ENCODE measurements at regions not wholly inside any gene's neighbourhood (a gene's known extent, or its start where the extent isn't known, plus 50 kb on each side); places are given as distances from the start of the nearest gene placed in this dataset.

DNA sequence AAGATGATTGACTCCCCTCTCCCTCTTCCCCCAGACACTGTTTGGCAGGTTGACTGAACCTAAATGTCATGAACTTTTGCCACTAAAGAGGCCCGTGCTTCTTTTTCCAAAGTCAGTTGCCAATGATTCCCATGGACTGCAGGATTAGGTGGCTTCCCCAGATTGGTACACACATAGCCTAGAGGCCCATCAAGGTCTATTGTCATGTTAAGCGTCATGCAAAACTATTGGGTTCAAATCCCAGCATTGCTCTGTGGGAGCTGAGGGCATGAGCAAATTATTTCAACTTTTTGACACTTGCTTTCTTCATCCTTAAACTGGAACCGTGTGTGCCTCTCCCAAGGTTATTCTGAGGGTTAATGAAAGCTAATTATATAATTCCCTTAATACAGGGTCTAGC lies 430.2 kb upstream of the TBX3 start:
- no peak overlapping the region for H3K27ac ChIP-seq (ENCODE audit: low read depth, low read length)
- no peaks in the 10 kb centered on the region for H3K4me1 ChIP-seq (ENCODE audit: insufficient read depth, low read length)
- Mint-ChIP-seq H3K36me3 (no peaks in the 10 kb centered on the region), H3K9me3 (peaks cover 3 to 15% (median 8%) of the 10 kb centered on the region in 5 donors), H3K4me1 (no peaks in the 10 kb centered on the region), H3K27me3 (no peaks in the 10 kb centered on the region), H3K27ac (no peak overlapping the region), H3K4me3 (no peak overlapping the region)
- no peak for DNase-seq
- ChIA-PET POLR2A (no interaction called here), CTCF (no interaction called here)
- H3K27me3 ChIP-seq (ENCODE audit: insufficient read depth, low read length, poor library complexity, severe bottlenecking), result no peaks in the 10 kb centered on the region
- H3K9me3 ChIP-seq (ENCODE audit: low read length), result no peaks in the 10 kb centered on the region
- no peak overlapping the region for H3K4me3 ChIP-seq (ENCODE audit: low read length)
- H3K36me3 ChIP-seq (ENCODE audit: insufficient read depth, low read length), result no peaks in the 10 kb centered on the region

DNA sequence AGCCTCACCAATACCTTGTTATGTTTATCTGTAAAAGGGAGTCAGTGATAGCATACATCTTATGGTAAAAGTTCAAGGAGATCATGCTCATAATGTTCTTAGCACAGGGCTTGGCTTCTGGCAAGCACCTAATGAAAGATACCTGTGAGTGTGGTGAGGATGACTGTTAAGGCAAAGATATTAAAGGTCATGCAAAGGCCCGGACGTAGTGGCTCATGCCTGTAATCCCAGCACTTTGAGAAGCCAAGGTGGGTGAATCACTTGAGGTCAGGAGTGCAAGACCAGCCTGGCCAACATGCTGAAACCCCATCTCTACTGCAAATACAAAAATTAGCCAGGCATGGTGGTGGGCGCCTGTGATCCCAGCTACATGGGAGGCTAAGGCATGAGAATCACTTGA lies 425.9 kb upstream of the TBX3 start:
- H3K36me3 Mint-ChIP-seq, result no peaks in the 10 kb centered on the region
- no peaks in the 10 kb centered on the region for H3K27me3 Mint-ChIP-seq
- peaks cover 0 to 10% (median 8%) of the 10 kb centered on the region in 5 donors for H3K9me3 Mint-ChIP-seq
- Histone ChIP-seq H3K36me3 (ENCODE audit: insufficient read depth, low read length) (no peaks in the 10 kb centered on the region), H3K27ac (ENCODE audit: low read depth, low read length) (no peak overlapping the region), H3K4me3 (ENCODE audit: low read length) (no peak overlapping the region), H3K27me3 (ENCODE audit: insufficient read depth, low read length, poor library complexity, severe bottlenecking) (no peaks in the 10 kb centered on the region), H3K9me3 (ENCODE audit: low read length) (no peaks in the 10 kb centered on the region), H3K4me1 (ENCODE audit: insufficient read depth, low read length) (no peaks in the 10 kb centered on the region)
- H3K27ac Mint-ChIP-seq, result no peak overlapping the region
- no peak for DNase-seq
- POLR2A ChIA-PET, result no interaction called here
- no peak overlapping the region for H3K4me3 Mint-ChIP-seq
- no peaks in the 10 kb centered on the region for H3K4me1 Mint-ChIP-seq
- CTCF ChIA-PET, result no interaction called here

DNA sequence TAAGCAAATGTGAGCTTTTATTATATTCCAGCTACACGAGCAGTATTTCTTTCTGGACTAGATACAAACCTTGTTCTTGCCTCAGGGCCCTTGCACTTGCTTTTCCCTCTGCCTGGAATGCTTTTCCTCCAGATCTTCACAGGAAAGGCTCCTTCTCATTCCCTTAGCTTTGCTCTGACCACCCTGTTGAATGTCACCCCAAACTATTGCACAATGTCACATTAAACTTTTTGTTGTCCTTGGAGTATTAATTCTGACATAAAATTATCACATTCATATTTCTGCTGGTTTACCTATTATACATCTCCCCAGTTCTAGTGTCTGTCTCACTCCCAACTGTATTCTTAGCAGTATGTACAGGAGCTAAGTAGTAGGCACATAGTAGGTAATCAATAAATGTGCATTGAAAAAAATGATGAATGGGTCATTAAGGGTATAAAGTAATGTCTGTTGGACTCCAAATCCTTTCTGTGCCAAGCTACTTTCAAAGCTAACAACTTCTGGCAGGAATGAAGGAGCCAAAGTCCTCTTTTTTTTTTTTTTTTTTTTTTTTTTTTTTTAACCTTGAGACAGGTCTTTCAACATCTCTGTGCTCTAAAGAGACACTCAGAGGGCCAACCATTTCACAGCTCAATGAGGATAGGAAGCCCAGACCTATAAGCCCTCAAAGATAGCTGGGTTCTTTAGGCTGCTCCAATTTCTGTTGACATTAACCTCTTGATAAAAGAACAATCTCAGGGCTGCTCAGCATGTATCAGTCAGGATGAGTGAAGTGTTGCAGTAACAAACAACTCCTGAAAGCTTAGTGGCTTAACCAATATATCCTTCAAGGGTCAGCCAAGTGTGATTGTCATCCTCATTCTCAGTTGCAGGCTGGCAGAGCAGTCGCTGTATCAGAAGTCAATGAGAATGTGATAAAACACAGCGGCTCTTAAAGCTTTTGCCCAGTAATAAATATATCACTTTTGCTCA lies 424.4 kb upstream of the TBX3 start:
- H3K9me3 Mint-ChIP-seq, result peaks cover 0 to 11% (median 6%) of the 10 kb centered on the region in 5 donors
- H3K4me3 Mint-ChIP-seq, result no peak overlapping the region
- H3K27me3 Mint-ChIP-seq, result no peaks in the 10 kb centered on the region

DNA sequence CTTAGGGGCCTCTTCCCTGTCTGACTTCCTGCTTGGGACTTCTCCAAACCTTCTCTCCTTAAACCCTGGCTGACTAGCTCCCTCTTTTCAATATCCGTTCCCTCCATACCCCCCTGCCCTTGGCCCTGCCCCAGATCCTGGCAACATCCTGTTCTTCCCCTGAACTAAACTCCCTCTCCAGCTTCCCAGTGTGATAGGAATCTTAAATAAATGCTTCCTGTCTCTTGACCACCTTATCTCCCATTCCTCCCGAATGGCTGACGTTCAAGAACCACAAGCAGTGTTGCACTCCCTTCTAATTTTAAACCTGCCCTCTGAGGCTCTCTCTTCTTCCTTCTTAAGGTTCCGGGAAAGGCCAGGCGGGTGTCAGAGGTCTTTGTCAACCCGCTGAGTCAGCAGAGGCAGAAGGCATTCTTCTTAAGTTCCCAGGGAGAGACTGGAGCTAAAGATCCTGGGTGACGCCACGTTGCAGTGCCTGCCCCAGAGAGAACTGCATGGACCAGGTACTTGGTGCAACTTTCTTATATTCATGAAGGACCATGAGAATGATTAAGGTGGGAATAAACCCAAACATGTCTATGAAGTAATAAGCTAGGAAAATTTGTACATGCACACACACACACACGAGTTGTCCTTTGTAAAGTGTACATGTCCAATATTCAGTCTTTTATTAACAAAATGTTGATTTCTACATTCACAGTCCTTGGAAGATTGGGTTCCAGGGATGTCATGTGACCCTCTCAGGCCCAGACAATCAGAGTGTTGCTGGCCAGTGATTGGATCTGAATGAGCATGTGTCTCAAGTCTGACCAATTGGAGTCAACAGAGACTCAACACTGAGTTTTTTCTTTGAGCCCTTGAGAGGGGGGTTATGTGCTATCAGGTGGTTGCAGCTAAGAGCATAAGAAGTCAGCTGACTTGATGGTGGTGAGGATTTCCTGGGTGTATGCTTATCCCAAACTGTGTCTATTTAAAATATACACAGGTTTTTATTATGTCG lies 420.2 kb upstream of the TBX3 start:
- DNase-seq, result no peak
- no peaks in the 10 kb centered on the region for H3K4me1 Mint-ChIP-seq

More for the DNA sequence above, 424.4 kb upstream of the TBX3 start:
- DNase-seq, result no peak
- ChIA-PET POLR2A (no interaction called here), CTCF (no interaction called here)
- H3K27me3 ChIP-seq (ENCODE audit: insufficient read depth, low read length, poor library complexity, severe bottlenecking), result no peaks in the 10 kb centered on the region
- H3K4me1 Mint-ChIP-seq, result no peaks in the 10 kb centered on the region
- H3K9me3 ChIP-seq (ENCODE audit: low read length), result no peaks in the 10 kb centered on the region
- no peaks in the 10 kb centered on the region for H3K36me3 Mint-ChIP-seq
- no peak overlapping the region for H3K4me3 ChIP-seq (ENCODE audit: low read length)
- no peaks in the 10 kb centered on the region for H3K4me1 ChIP-seq (ENCODE audit: insufficient read depth, low read length)
- H3K27ac Mint-ChIP-seq, result no peak overlapping the region
- no peak overlapping the region for H3K27ac ChIP-seq (ENCODE audit: low read depth, low read length)
- H3K36me3 ChIP-seq (ENCODE audit: insufficient read depth, low read length), result no peaks in the 10 kb centered on the region

DNA sequence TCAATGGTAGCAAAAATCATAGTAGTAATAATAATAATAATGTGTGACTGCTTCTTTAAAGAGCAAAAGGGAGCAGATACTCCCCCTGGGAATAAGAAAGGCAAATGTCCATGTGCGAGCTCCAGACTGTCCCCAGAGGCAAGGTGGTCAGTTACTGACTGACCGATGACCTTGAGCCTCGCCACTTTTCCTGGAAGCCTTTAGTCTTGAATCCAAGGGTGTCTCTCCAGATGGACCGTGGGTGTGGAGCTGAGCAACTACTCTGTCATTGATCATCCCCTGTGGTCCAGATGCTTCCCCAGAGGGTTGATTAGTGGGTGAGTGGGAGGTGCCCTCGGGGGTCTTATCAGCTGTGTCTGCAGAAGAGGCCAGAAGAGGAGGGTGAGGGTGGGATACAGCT lies 418.5 kb upstream of the TBX3 start:
- H3K36me3 Mint-ChIP-seq, result peaks cover 0 to 5% (median 0%) of the 10 kb centered on the region in 3 donors
- ChIA-PET CTCF (no interaction called here), POLR2A (no interaction called here)
- H3K4me1 Mint-ChIP-seq, result no peaks in the 10 kb centered on the region
- H3K4me3 Mint-ChIP-seq, result no peak overlapping the region
- no peaks in the 10 kb centered on the region for H3K27me3 ChIP-seq (ENCODE audit: insufficient read depth, low read length, poor library complexity, severe bottlenecking)
- no peak overlapping the region for H3K27ac Mint-ChIP-seq
- no peak for DNase-seq
- H3K27ac ChIP-seq (ENCODE audit: low read depth, low read length), result no peak overlapping the region
- H3K36me3 ChIP-seq (ENCODE audit: insufficient read depth, low read length), result no peaks in the 10 kb centered on the region
- no peaks in the 10 kb centered on the region for H3K27me3 Mint-ChIP-seq
- H3K4me1 ChIP-seq (ENCODE audit: insufficient read depth, low read length), result no peaks in the 10 kb centered on the region
- H3K9me3 ChIP-seq (ENCODE audit: low read length), result no peaks in the 10 kb centered on the region
- peaks cover 8 to 18% (median 12%) of the 10 kb centered on the region in 5 donors for H3K9me3 Mint-ChIP-seq
- no peak overlapping the region for H3K4me3 ChIP-seq (ENCODE audit: low read length)

More for the DNA sequence above, 420.2 kb upstream of the TBX3 start:
- H3K36me3 Mint-ChIP-seq, result no peaks in the 10 kb centered on the region
- H3K4me3 ChIP-seq (ENCODE audit: low read length), result no peak overlapping the region
- CTCF ChIA-PET, result no interaction called here
- H3K9me3 ChIP-seq (ENCODE audit: low read length), result no peaks in the 10 kb centered on the region
- no peaks in the 10 kb centered on the region for H3K27me3 Mint-ChIP-seq
- H3K4me3 Mint-ChIP-seq, result no peak overlapping the region
- POLR2A ChIA-PET, result no interaction called here
- no peaks in the 10 kb centered on the region for H3K27me3 ChIP-seq (ENCODE audit: insufficient read depth, low read length, poor library complexity, severe bottlenecking)
- no peaks in the 10 kb centered on the region for H3K4me1 ChIP-seq (ENCODE audit: insufficient read depth, low read length)
- H3K36me3 ChIP-seq (ENCODE audit: insufficient read depth, low read length), result no peaks in the 10 kb centered on the region
- peaks cover 3 to 12% (median 8%) of the 10 kb centered on the region in 5 donors for H3K9me3 Mint-ChIP-seq
- no peak overlapping the region for H3K27ac ChIP-seq (ENCODE audit: low read depth, low read length)
- H3K27ac Mint-ChIP-seq, result no peak overlapping the region

DNA sequence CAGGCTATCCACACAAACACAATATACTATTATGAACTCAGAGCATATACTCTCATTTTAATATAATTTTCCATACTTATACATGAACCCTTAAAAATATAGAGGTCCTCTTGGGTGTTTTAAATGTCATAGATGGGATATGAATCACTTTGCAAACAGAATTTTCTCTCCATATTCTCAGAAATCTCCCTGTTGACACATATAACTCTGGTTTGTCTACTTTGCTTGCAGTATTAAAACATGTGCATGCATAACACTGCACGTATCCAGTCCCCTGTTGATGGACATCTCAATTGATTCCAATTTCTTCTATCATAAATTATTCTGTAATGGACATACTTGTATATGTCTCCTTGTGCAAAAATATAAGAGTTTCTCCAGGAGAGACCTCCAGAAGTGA lies 417.5 kb upstream of the TBX3 start:
- Mint-ChIP-seq H3K36me3 (peaks cover 0 to 6% (median 0%) of the 10 kb centered on the region in 3 donors), H3K4me1 (no peaks in the 10 kb centered on the region), H3K27me3 (no peaks in the 10 kb centered on the region), H3K27ac (no peak overlapping the region), H3K9me3 (peaks cover 9 to 21% (median 13%) of the 10 kb centered on the region in 5 donors), H3K4me3 (no peak overlapping the region)
- Histone ChIP-seq H3K36me3 (ENCODE audit: insufficient read depth, low read length) (no peaks in the 10 kb centered on the region), H3K27ac (ENCODE audit: low read depth, low read length) (no peak overlapping the region), H3K4me1 (ENCODE audit: insufficient read depth, low read length) (no peaks in the 10 kb centered on the region), H3K4me3 (ENCODE audit: low read length) (no peak overlapping the region), H3K9me3 (ENCODE audit: low read length) (no peaks in the 10 kb centered on the region), H3K27me3 (ENCODE audit: insufficient read depth, low read length, poor library complexity, severe bottlenecking) (no peaks in the 10 kb centered on the region)
- ChIA-PET POLR2A (no interaction called here), CTCF (no interaction called here)
- DNase-seq, result no peak

DNA sequence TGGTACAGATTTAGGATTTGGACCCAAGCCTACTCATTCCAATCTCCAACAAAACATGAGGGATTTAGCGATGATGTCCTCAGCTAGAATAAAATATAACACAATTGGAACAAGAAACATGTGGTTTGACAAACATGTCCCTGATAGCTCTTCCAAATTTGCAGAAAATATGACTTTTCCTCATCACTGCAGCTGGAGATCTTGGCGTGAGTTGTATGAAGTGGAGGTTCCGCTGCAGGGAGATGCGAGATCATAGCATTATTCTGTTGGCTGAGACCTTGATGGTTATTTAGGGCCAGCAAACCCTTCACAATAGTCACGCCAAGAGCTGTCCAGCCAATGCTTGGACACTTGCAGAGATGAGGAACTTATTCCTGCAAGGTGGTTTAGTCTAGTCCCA lies 413.4 kb upstream of the TBX3 start:
- H3K36me3 ChIP-seq (ENCODE audit: insufficient read depth, low read length), result no peaks in the 10 kb centered on the region
- no peak overlapping the region for H3K27ac ChIP-seq (ENCODE audit: low read depth, low read length)
- H3K27me3 ChIP-seq (ENCODE audit: insufficient read depth, low read length, poor library complexity, severe bottlenecking), result no peaks in the 10 kb centered on the region
- Mint-ChIP-seq H3K4me1 (no peaks in the 10 kb centered on the region), H3K9me3 (peaks cover 8 to 24% (median 15%) of the 10 kb centered on the region in 5 donors), H3K36me3 (peaks cover 0 to 6% (median 0%) of the 10 kb centered on the region in 3 donors), H3K27me3 (peaks cover 0 to 2% of the 10 kb centered on the region in 2 donors), H3K27ac (no peak overlapping the region), H3K4me3 (no peak overlapping the region)
- H3K4me3 ChIP-seq (ENCODE audit: low read length), result no peak overlapping the region
- no peak for DNase-seq
- CTCF ChIA-PET, result no interaction called here
- POLR2A ChIA-PET, result no interaction called here
- no peaks in the 10 kb centered on the region for H3K4me1 ChIP-seq (ENCODE audit: insufficient read depth, low read length)
- no peaks in the 10 kb centered on the region for H3K9me3 ChIP-seq (ENCODE audit: low read length)

Data from CD8-positive, alpha-beta memory T cell (primary cell).